Heart left ventricle (tissue), 13 donors: ENCODE measurements at regions not wholly inside any gene's neighbourhood (a gene's known extent, or its start where the extent isn't known, plus 50 kb on each side); places are given as distances from the start of the nearest gene placed in this dataset.

Source experiments
- CTCF ChIP-seq, 12 donors: fragments of 200-600 bp; sonication (generic) in 4 of 12; IDR thresholded peaks; one replicate each; pipeline versions ENCODE4 v1.5.0 to v1.8.0; 2018 to 2022; ENCODE audit warnings: antibody characterized with exemption in 12 of 12, mild to moderate bottlenecking in 5 of 12
- POLR2A ChIP-seq, 2 donors: fragments of 450-650 bp; IDR thresholded peaks; one replicate each; pipeline ENCODE4 v1.6.1; 2017; ENCODE audit warnings: antibody characterized with exemption in 2 of 2, mild to moderate bottlenecking in 2 of 2, moderate library complexity in 2 of 2
- donor health status: ischemic (EF 13 %, LVEDD 7.1; RV severe dilation, severe dysfunction).
- donor health status: DM: no; HTN: yes; CAD: no.
- donor health status: DM: no; HTN: no; CAD: no.
- donor health status: ischemic (EF 25% LVEDD 6.9; RV normal size, moderate dysfunction).
- donor health status: ischemic (EF 25% LVEDD 5.7; RV mildly dilated, moderate dysfunction).
- donor health status: ischemic (EF 35%, LVEDD 5.7; RV mildly dilated, moderate dysfunction).
- donor health status: nonischemic (EF 11% LVEDD 7.7; RV severe dilation, severe dysfunction).
- donor health status: DM: yes; HTN: yes; CAD: no.
- donor health status: PGD.
- donor health status: ischemic (EF 29% LVEDD 5.4; RV normal size, mild dysfunction).
- donor health status: nonischemic (EF 23%, LVEDD 6.1; RV moderate dilation, normal function).

GRCh38 chr10:33416209-33416608 lies 81.7 kb upstream of the NRP1 start:
- TF ChIP-seq CTCF (IDR thresholded peaks at IDR 0.05) = no peak
- TF ChIP-seq POLR2A (IDR thresholded peaks at IDR 0.05) = no peak
